IMR-90 (cell line): ENCODE measurements at regions not wholly inside any gene's neighbourhood (a gene's known extent, or its start where the extent isn't known, plus 50 kb on each side); places are given as distances from the start of the nearest gene placed in this dataset.

Experiments used
- BHLHE40 ChIP-seq: fragments of 150-350 bp; IDR thresholded peaks from 2 replicates; pipeline ENCODE4 v1.6.1; 2016; ENCODE audit warnings: mild to moderate bottlenecking, low read depth, low read length
- MAZ ChIP-seq: IDR thresholded peaks from 2 replicates; pipeline ENCODE4 v1.6.1; 2012; ENCODE audit warnings: low read depth, mild to moderate bottlenecking, low read length, improper control_type of control experiment, moderate library complexity, borderline replicate concordance
- MXI1 ChIP-seq: IDR thresholded peaks from 2 replicates; pipeline ENCODE4 v1.6.1; 2012; ENCODE audit warnings: low read depth, mild to moderate bottlenecking, low read length, moderate library complexity, borderline replicate concordance
- NFE2L2 ChIP-seq: fragments of 150-350 bp; IDR thresholded peaks from 2 replicates; pipeline ENCODE4 v1.6.1; 2016; ENCODE audit warnings: low read depth, mild to moderate bottlenecking, low read length
- POLR2A ChIP-seq: IDR thresholded peaks from 2 replicates; pipeline ENCODE4 v1.6.1; 2012; ENCODE audit warnings: mild to moderate bottlenecking, low read depth, low read length
- RAD21 ChIP-seq: IDR thresholded peaks from 2 replicates; pipeline ENCODE4 v1.6.1; 2012; ENCODE audit warnings: low read length, improper control_type of control experiment
- RCOR1 ChIP-seq: IDR thresholded peaks from 2 replicates; pipeline ENCODE4 v1.6.1; 2012; ENCODE audit warnings: mild to moderate bottlenecking, low read length, improper control_type of control experiment; ENCODE audit not compliant: insufficient replicate concordance
- RFX5 ChIP-seq: IDR thresholded peaks from 2 replicates; pipeline ENCODE4 v1.8.0; 2012; ENCODE audit warnings: low read depth, mild to moderate bottlenecking, low read length, moderate library complexity
- TF ChIP-seq, protein P1 (sequence below): fragments of 150-350 bp; IDR thresholded peaks from 2 replicates; pipeline ENCODE4 v1.6.1; 2017; ENCODE audit warnings: mild to moderate bottlenecking, antibody characterized with exemption, low read length, low read depth
- TF ChIP-seq, protein P2 (sequence below): conservative IDR thresholded peaks from 2 replicates; pipeline ENCODE4 v1.5.1; 2012; ENCODE audit warnings: mild to moderate bottlenecking, low read depth, low read length, improper control_type of control experiment

GRCh38 chr6:134532694-134533624 is 215.0 kb upstream of the SGK1 start:
- TF ChIP-seq, protein P1, sequence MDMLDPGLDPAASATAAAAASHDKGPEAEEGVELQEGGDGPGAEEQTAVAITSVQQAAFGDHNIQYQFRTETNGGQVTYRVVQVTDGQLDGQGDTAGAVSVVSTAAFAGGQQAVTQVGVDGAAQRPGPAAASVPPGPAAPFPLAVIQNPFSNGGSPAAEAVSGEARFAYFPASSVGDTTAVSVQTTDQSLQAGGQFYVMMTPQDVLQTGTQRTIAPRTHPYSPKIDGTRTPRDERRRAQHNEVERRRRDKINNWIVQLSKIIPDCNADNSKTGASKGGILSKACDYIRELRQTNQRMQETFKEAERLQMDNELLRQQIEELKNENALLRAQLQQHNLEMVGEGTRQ, result no peak
- TF ChIP-seq, protein P2, sequence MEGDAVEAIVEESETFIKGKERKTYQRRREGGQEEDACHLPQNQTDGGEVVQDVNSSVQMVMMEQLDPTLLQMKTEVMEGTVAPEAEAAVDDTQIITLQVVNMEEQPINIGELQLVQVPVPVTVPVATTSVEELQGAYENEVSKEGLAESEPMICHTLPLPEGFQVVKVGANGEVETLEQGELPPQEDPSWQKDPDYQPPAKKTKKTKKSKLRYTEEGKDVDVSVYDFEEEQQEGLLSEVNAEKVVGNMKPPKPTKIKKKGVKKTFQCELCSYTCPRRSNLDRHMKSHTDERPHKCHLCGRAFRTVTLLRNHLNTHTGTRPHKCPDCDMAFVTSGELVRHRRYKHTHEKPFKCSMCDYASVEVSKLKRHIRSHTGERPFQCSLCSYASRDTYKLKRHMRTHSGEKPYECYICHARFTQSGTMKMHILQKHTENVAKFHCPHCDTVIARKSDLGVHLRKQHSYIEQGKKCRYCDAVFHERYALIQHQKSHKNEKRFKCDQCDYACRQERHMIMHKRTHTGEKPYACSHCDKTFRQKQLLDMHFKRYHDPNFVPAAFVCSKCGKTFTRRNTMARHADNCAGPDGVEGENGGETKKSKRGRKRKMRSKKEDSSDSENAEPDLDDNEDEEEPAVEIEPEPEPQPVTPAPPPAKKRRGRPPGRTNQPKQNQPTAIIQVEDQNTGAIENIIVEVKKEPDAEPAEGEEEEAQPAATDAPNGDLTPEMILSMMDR, result no peak
- TF ChIP-seq RAD21 (no peak), MXI1 (no peak), MAZ (no peak), RFX5 (no peak), POLR2A (no peak), NFE2L2 (no peak), RCOR1 (no peak), BHLHE40 (no peak)
